ENCODE measurements at regions not wholly inside any gene's neighbourhood (a gene's known extent, or its start where the extent isn't known, plus 50 kb on each side); places are given as distances from the start of the nearest gene placed in this dataset.
A peak's percentile ranks its signal among the peaks of the same experiment; 100 is the strongest.

DNA sequence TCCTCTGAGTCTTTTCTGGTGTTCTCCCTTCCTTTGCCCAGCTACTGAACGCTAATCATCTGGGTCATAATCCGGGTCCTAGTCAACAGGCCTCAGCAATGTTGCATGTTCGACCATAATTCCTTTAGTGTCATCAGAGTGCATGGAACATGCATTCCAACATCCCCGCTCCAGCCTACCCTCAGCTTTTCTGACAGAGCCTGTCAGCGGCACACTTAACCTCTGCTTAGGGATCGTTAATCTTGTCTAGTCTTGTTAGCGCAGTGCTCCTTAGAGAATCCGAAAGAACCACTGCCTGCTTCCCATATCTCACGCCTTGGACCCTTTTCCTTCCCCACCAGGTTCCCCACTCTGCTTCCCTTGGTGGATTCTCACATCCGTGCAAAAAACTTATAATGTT is 767.9 kb upstream of the ID2 start:
- no peaks in the 10 kb centered on the region for H3K27me3 ChIP-seq (ENCODE audit: control insufficient read depth in 2 of 2, insufficient read depth in 2 of 2, low read length in 2 of 2)
- Mint-ChIP-seq H3K36me3 (no peaks in the 10 kb centered on the region), H3K9me3 (peaks cover 4 to 10% (median 9%) of the 10 kb centered on the region in 7 donors), H3K27ac (peak overlapping the region in 1 of 7 donors; percentile 22), H3K4me3 (no peak overlapping the region), H3K4me1 (no peaks in the 10 kb centered on the region), H3K27me3 (ENCODE audit: low read depth in 3 of 3) (peaks cover 0 to 5% (median 0%) of the 10 kb centered on the region in 3 donors)
- no peak overlapping the region for H2AFZ ChIP-seq (ENCODE audit: insufficient read depth, low read depth, low read length, poor library complexity, severe bottlenecking)
- H3K9me3 ChIP-seq (replicated peaks in 1 of 2; ENCODE audit: control insufficient read depth in 1 of 2, insufficient read depth in 1 of 2, low read length in 2 of 2) = peaks cover 0 to 7% of the 10 kb centered on the region in 2 donors
- H3K27ac ChIP-seq (ENCODE audit: low read depth in 1 of 2, low read length in 2 of 2) = no peak overlapping the region
- TF ChIP-seq, protein P1, sequence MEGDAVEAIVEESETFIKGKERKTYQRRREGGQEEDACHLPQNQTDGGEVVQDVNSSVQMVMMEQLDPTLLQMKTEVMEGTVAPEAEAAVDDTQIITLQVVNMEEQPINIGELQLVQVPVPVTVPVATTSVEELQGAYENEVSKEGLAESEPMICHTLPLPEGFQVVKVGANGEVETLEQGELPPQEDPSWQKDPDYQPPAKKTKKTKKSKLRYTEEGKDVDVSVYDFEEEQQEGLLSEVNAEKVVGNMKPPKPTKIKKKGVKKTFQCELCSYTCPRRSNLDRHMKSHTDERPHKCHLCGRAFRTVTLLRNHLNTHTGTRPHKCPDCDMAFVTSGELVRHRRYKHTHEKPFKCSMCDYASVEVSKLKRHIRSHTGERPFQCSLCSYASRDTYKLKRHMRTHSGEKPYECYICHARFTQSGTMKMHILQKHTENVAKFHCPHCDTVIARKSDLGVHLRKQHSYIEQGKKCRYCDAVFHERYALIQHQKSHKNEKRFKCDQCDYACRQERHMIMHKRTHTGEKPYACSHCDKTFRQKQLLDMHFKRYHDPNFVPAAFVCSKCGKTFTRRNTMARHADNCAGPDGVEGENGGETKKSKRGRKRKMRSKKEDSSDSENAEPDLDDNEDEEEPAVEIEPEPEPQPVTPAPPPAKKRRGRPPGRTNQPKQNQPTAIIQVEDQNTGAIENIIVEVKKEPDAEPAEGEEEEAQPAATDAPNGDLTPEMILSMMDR (IDR thresholded peaks at IDR 0.05) = no peak
- no peak for DNase-seq
- no peak overlapping the region for H3K4me2 ChIP-seq (replicated peaks; ENCODE audit: extremely low read depth, low read length, poor library complexity, severe bottlenecking)
- H3K36me3 ChIP-seq (replicated peaks in 1 of 2; ENCODE audit: control insufficient read depth in 1 of 2, insufficient read depth in 2 of 2, low read length in 2 of 2) = no peaks in the 10 kb centered on the region
- H4K20me1 ChIP-seq (ENCODE audit: insufficient read depth, low read length) = no peaks in the 10 kb centered on the region
- no peak overlapping the region for H3K9ac ChIP-seq (ENCODE audit: insufficient read depth, low read length, poor library complexity, severe bottlenecking)
- H3K79me2 ChIP-seq (ENCODE audit: insufficient read depth, low read length) = no peaks in the 10 kb centered on the region
- H3K4me1 ChIP-seq (ENCODE audit: control insufficient read depth in 1 of 2, insufficient read depth in 2 of 2, low read length in 2 of 2) = no peaks in the 10 kb centered on the region
- no peak overlapping the region for H3K4me3 ChIP-seq (replicated peaks in 1 of 3; ENCODE audit: low read depth in 2 of 3, low read length in 3 of 3)
- WGBS (ENCODE audit: insufficient coverage) = 90% methylated on average over 10 of the region's 10 CpGs
- intact Hi-C loops (cut with micrococcal nuclease) = no loop called here

DNA sequence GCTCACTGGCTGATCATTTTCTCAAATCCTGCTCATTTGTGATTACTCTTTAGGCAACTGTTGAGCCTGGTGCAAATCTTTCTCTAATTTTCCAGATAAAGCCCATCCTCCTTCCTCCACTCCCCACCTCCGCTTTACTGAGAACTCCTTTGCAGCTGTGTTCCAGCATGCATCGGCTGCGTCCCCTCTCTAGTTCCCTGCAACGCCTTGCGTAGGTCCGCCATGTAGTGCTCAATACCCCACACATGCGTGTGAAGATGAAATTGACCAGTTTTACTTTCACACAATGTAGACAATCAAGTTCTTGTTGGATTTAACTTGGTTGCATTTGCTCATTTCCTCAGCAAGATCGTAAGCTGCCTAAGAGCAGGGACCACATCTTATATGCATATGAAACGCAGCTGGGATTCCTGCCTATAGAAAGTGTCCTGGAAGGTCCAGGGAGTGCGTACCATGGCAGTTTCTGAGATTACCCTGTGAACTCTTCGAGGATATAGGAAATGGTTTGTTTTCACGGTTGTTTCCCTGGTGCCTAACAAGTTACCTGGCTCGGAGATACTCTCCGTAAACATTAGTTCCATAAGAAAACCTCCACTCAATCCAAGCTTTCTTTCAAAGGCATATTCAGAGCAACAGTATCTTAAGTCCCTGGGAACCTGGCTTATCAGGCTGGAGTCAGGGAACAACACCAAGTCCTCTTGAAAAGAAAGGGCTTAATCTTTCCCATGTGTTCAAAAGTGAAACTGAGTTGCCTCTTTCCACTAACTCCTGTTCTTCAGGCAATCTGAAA is 766.4 kb upstream of the ID2 start:
- H3K4me2 ChIP-seq (replicated peaks; ENCODE audit: extremely low read depth, low read length, poor library complexity, severe bottlenecking) = no peak overlapping the region
- 92% methylated on average over 9 of the region's 14 CpGs for WGBS (ENCODE audit: insufficient coverage)
- no peaks in the 10 kb centered on the region for H4K20me1 ChIP-seq (ENCODE audit: insufficient read depth, low read length)
- H2AFZ ChIP-seq (ENCODE audit: insufficient read depth, low read depth, low read length, poor library complexity, severe bottlenecking) = no peak overlapping the region
- TF ChIP-seq, protein P1 (IDR thresholded peaks at IDR 0.05) = no peak
- no peaks in the 10 kb centered on the region for H3K36me3 Mint-ChIP-seq
- H3K9ac ChIP-seq (ENCODE audit: insufficient read depth, low read length, poor library complexity, severe bottlenecking) = no peak overlapping the region
- no peak overlapping the region for H3K4me3 Mint-ChIP-seq
- no peaks in the 10 kb centered on the region for H3K4me1 ChIP-seq (ENCODE audit: control insufficient read depth in 1 of 2, insufficient read depth in 2 of 2, low read length in 2 of 2)
- H3K27ac Mint-ChIP-seq = no peak overlapping the region
- DNase-seq = no peak
- peaks cover 0 to 4% (median 2%) of the 10 kb centered on the region in 7 donors for H3K9me3 Mint-ChIP-seq
- H3K27me3 Mint-ChIP-seq (ENCODE audit: low read depth in 3 of 3) = no peaks in the 10 kb centered on the region
- no peak overlapping the region for H3K4me3 ChIP-seq (replicated peaks in 1 of 3; ENCODE audit: low read depth in 2 of 3, low read length in 3 of 3)
- no peaks in the 10 kb centered on the region for H3K9me3 ChIP-seq (replicated peaks in 1 of 2; ENCODE audit: control insufficient read depth in 1 of 2, insufficient read depth in 1 of 2, low read length in 2 of 2)
- H3K27me3 ChIP-seq (ENCODE audit: control insufficient read depth in 2 of 2, insufficient read depth in 2 of 2, low read length in 2 of 2) = no peaks in the 10 kb centered on the region
- no peak overlapping the region for H3K27ac ChIP-seq (ENCODE audit: low read depth in 1 of 2, low read length in 2 of 2)
- no peaks in the 10 kb centered on the region for H3K36me3 ChIP-seq (replicated peaks in 1 of 2; ENCODE audit: control insufficient read depth in 1 of 2, insufficient read depth in 2 of 2, low read length in 2 of 2)
- no peaks in the 10 kb centered on the region for H3K4me1 Mint-ChIP-seq
- no peaks in the 10 kb centered on the region for H3K79me2 ChIP-seq (ENCODE audit: insufficient read depth, low read length)
- intact Hi-C loops (cut with micrococcal nuclease) = no loop called here

Measured in CD14-positive monocyte (primary cell).